Astrocyte (in vitro differentiated cells and primary cell): ENCODE measurements at regions not wholly inside any gene's neighbourhood (a gene's known extent, or its start where the extent isn't known, plus 50 kb on each side); places are given as distances from the start of the nearest gene placed in this dataset.
A peak's percentile ranks its signal among the peaks of the same experiment; 100 is the strongest.
"Not testable (repeated sequence)": the region's sequence is repeated elsewhere in the genome, so short reads cannot be mapped to it uniquely, and the experiment has no call there.

ENCODE experiments used
- DNase-seq: peaks from one replicate; pipeline ENCODE4 v3.0.0-alpha.2; 2010; ENCODE audit warnings: low read depth
- FAIRE-seq: peaks from 2 replicates; lab custom pipeline; 2011; peaks lifted over from hg19 to GRCh38; lab: Jason Lieb, UNC
- H2AFZ ChIP-seq: 2 replicates; pipeline ENCODE4 v1.6.0; 2012; ENCODE audit warnings: low read depth, low read length, inconsistent platforms
- H3K27ac ChIP-seq: 2 replicates; pipeline ENCODE4 v1.5.1; 2011; ENCODE audit warnings: low read depth, low read length, inconsistent platforms
- H3K27me3 ChIP-seq: 2 replicates; pipeline ENCODE4 v1.6.0; 2011; ENCODE audit warnings: low read length, inconsistent platforms; ENCODE audit not compliant: insufficient read depth
- H3K36me3 ChIP-seq: 2 replicates; pipeline ENCODE4 v1.5.1; 2011; ENCODE audit warnings: low read length, inconsistent platforms; ENCODE audit not compliant: insufficient read depth
- H3K4me1 ChIP-seq: 2 replicates; pipeline ENCODE4 v1.5.1; 2011; ENCODE audit warnings: low read length, inconsistent platforms; ENCODE audit not compliant: insufficient read depth
- H3K4me2 ChIP-seq: 2 replicates; pipeline ENCODE4 v1.6.0; 2012; ENCODE audit warnings: low read length, inconsistent platforms
- H3K4me3 ChIP-seq: 2 replicates; pipeline ENCODE4 v1.5.1; 2011; ENCODE audit warnings: low read depth, mild to moderate bottlenecking, low read length, inconsistent platforms; ENCODE audit not compliant: insufficient read depth
- H3K79me2 ChIP-seq: 2 replicates; pipeline ENCODE4 v1.6.0; 2012; ENCODE audit warnings: mild to moderate bottlenecking, low read length, inconsistent platforms; ENCODE audit not compliant: insufficient read depth
- H3K9ac ChIP-seq: 2 replicates; pipeline ENCODE4 v1.6.0; 2012; ENCODE audit warnings: mild to moderate bottlenecking, low read length, inconsistent platforms
- H3K9me3 ChIP-seq: 2 replicates; pipeline ENCODE4 v1.5.1; 2012; ENCODE audit warnings: low read depth, mild to moderate bottlenecking, low read length, inconsistent platforms; ENCODE audit not compliant: insufficient read depth
- H4K20me1 ChIP-seq: 2 replicates; pipeline ENCODE4 v1.6.0; 2012; ENCODE audit warnings: low read length, inconsistent platforms; ENCODE audit not compliant: insufficient read depth
- H3K27ac Mint-ChIP-seq: one replicate; pipeline ENCODE4 v1.8.0; 2021; ENCODE audit warnings: mild to moderate bottlenecking, mixed read lengths; ENCODE audit not compliant: unreplicated experiment
- H3K27me3 Mint-ChIP-seq: one replicate; pipeline ENCODE4 v1.8.0; 2021; ENCODE audit warnings: low read depth, mixed read lengths; ENCODE audit not compliant: unreplicated experiment
- H3K36me3 Mint-ChIP-seq: one replicate; pipeline ENCODE4 v1.8.0; 2021; ENCODE audit warnings: low read depth, mixed read lengths; ENCODE audit not compliant: unreplicated experiment
- H3K4me1 Mint-ChIP-seq: one replicate; pipeline ENCODE4 v1.8.0; 2021; ENCODE audit warnings: low read depth, mixed read lengths; ENCODE audit not compliant: unreplicated experiment
- H3K4me3 Mint-ChIP-seq: one replicate; pipeline ENCODE4 v1.8.0; 2021; ENCODE audit warnings: mild to moderate bottlenecking, moderate library complexity, mixed read lengths; ENCODE audit not compliant: unreplicated experiment
- H3K9me3 Mint-ChIP-seq: one replicate; pipeline ENCODE4 v1.8.0; 2021; ENCODE audit warnings: mild to moderate bottlenecking, mixed read lengths; ENCODE audit not compliant: unreplicated experiment

DNA sequence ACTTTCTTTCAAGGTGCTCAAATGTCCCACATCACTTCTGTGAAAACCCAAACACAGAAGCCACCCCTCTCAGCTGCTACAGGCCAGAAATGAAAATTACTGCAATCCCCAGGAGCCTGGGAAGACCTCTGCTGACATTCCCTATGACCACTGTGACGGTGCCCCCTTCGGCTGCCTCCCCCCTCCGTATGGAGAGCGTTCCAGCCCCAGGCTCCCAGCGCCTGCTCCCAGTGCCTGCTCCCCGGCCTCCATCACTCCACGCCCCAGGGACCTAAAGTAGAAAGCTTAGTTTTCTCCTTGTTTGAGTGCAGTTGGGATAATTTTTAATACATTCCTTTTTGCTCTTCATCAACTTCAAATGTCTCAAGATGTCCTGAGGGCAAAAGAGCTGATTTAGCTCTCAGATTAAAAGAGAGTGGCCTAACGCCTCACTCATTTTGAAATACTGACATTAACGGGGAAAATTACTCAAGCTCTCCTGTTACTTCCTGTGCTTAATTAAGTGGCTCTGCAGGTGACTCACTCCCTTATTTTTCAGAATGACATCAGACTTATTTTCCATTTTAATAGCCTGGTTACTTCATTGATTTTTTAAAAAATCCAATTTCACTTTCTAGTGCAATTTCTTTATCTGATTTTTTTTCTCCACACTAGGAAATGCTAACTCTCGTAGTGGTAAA lies 112.8 kb upstream of the PLGLB2 start:
- not testable (repeated sequence) for H3K27me3 ChIP-seq, H3K27ac Mint-ChIP-seq, H3K27me3 Mint-ChIP-seq, H3K9me3 Mint-ChIP-seq, H3K9me3 ChIP-seq, FAIRE-seq, H3K4me3 ChIP-seq, H3K4me2 ChIP-seq, H3K9ac ChIP-seq, H4K20me1 ChIP-seq, H2AFZ ChIP-seq, H3K79me2 ChIP-seq, H3K4me1 ChIP-seq, H3K36me3 Mint-ChIP-seq, H3K36me3 ChIP-seq, H3K4me1 Mint-ChIP-seq, DNase-seq, H3K4me3 Mint-ChIP-seq
- peak overlapping the region; percentile 18 for H3K27ac ChIP-seq

DNA sequence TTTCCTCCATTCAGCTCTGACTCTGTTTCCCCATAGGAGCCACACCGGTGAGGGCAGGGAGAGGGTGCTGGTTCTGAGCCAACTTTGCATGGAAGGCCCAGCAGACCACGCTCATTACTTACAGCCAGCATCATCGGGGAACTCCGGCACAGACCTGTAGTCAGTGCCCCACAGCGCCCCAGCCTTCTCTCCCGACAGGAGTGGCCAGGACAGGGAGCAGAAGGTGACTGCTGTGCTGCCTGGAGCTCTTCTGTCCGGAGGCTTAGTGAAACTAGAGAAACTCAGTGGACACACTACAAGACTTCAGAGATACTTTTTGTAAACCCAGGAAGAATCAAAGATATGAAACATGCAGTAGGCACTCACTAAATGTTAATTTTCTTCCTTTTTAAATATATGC lies 111.6 kb upstream of the PLGLB2 start:
- not testable (repeated sequence) for H3K79me2 ChIP-seq, H3K27ac Mint-ChIP-seq, H3K27ac ChIP-seq, H3K4me3 ChIP-seq, H3K9me3 Mint-ChIP-seq, H3K9me3 ChIP-seq, H3K4me1 ChIP-seq, H3K4me3 Mint-ChIP-seq, H3K27me3 ChIP-seq, H3K4me1 Mint-ChIP-seq, H4K20me1 ChIP-seq, H3K4me2 ChIP-seq, H3K36me3 ChIP-seq, H3K9ac ChIP-seq, H3K36me3 Mint-ChIP-seq, H2AFZ ChIP-seq, DNase-seq, FAIRE-seq, H3K27me3 Mint-ChIP-seq

DNA sequence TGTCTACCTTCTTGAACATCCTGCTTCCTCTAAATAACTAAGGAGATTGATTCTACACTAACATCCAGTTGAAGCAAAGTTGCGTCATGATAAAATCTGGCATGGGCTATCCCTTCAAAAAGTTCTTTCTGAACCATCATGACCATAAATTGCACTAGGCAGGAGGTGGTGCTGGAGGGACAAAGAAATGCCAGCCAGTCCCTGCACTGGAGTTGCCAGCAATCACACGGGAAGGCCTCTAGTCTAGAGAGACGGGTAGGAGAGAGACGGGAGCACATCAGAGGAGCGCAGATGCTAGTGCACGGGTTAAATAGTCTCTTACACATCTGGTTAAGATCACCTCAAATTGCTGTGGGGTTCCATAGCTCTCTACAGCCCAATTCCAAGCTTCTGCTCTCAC lies 111.2 kb upstream of the PLGLB2 start:
- not testable (repeated sequence) for H3K4me1 Mint-ChIP-seq, H3K4me3 Mint-ChIP-seq, H3K9me3 Mint-ChIP-seq, H3K27ac Mint-ChIP-seq, H3K36me3 Mint-ChIP-seq, FAIRE-seq, H3K27me3 ChIP-seq, DNase-seq, H3K36me3 ChIP-seq, H3K9me3 ChIP-seq, H3K9ac ChIP-seq, H4K20me1 ChIP-seq, H3K27me3 Mint-ChIP-seq, H3K4me3 ChIP-seq, H3K79me2 ChIP-seq, H2AFZ ChIP-seq, H3K4me2 ChIP-seq, H3K27ac ChIP-seq, H3K4me1 ChIP-seq

DNA sequence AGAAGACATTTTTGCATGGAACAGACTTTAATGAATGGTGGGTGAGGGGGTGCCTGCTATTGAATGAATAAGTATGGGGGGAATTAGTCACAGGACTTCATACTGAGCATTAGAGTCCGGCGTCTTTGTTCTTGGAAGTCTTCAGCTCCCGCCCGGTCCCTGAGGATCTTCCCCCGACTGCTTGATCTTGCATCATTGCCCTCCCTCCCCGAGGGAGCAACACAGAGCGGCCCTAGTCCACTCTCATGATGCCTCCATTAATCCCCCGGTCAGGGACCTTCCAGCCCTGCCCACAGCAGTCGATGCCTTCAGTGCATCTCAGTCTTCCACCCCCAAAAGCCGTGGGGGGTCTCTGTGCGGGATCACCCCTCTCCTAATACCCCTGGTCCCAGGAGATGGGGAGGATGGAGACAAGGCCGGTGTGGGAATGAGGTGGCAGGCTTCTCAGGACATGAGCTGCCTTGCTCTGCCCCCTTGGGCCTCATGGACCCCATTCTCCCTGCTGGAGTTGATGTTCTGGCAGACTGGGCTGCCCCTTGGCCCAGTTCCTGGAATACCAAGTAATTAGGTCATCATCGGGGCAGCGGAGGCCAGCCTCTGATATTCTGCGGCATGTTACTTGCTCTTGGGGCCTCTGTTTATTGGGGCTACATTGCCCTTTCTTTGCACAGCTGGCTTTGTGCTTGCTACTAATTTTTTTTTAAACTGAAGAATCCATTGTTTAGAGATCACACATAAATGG lies 110.5 kb upstream of the PLGLB2 start:
- H3K9ac ChIP-seq, H3K27me3 Mint-ChIP-seq, FAIRE-seq, H3K27ac Mint-ChIP-seq, H3K9me3 Mint-ChIP-seq, H3K36me3 ChIP-seq, H3K4me3 Mint-ChIP-seq, H3K4me1 Mint-ChIP-seq, H3K27ac ChIP-seq, H3K79me2 ChIP-seq, H3K9me3 ChIP-seq, H3K4me2 ChIP-seq, H3K4me3 ChIP-seq, H4K20me1 ChIP-seq, H2AFZ ChIP-seq, H3K27me3 ChIP-seq, H3K36me3 Mint-ChIP-seq, H3K4me1 ChIP-seq: not testable (repeated sequence)
- DNase-seq: peak; percentile 35

DNA sequence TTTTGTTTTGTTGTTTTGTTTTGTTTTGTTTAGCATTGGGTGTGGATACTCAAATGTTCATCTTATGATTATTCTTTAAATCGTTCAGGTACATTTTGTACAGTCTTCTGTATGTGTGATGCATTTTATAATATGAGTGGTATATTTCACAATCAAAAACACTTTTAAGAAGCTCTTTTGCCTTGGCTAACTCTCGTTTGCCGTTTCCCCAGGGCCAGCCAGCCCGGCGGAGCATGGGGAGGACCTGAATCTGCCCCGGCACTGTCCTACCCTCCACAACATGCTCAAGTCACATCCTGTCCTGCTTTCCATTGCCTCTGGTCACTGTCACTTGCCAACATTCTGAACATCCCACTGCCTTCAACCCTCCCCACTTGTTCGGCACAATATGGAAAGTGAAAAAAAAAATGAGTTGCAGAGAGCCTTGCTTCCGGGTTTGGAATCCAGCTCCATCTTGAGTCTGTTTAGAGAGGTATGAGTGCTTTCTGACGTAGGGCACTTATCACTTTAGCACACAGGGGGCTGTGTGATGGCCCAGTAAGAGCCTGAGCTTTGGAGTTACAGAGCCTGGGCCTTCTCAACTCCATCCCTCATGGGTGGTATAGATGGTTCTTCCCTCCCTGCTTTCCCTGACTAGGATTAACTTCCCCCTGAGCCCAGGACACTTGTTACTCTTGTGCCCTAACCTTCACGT lies 109.6 kb upstream of the PLGLB2 start:
- not testable (repeated sequence) for FAIRE-seq, H4K20me1 ChIP-seq, DNase-seq, H3K9me3 Mint-ChIP-seq, H3K9me3 ChIP-seq, H3K27ac ChIP-seq, H3K4me3 ChIP-seq, H3K36me3 ChIP-seq, H3K9ac ChIP-seq, H3K4me1 ChIP-seq, H3K4me2 ChIP-seq, H3K4me1 Mint-ChIP-seq, H2AFZ ChIP-seq, H3K27ac Mint-ChIP-seq, H3K27me3 ChIP-seq, H3K4me3 Mint-ChIP-seq, H3K36me3 Mint-ChIP-seq, H3K79me2 ChIP-seq, H3K27me3 Mint-ChIP-seq

DNA sequence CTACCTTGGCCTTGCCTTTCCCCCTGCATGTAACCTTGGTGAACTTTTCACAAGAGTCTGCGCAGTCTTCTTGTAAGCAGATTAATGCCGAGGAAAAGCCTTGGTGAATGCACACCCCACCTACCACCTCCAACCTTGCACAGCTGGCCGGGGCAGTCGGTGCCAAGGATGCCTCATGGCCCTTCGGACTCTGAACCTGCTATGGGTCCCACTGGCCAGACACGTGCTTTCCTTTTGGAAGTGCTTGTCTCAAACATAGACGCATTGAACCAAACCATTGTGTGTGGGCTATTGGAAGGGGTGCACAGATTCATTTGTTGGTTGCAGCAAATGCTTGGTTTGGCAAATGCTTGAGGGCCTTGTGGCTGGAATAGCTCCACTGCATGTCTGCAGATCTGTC lies 109.0 kb upstream of the PLGLB2 start:
- H3K79me2 ChIP-seq, H3K36me3 ChIP-seq, H3K9me3 ChIP-seq, FAIRE-seq, H3K27me3 Mint-ChIP-seq, H3K9ac ChIP-seq, DNase-seq, H3K4me1 Mint-ChIP-seq, H4K20me1 ChIP-seq, H3K27ac Mint-ChIP-seq, H3K4me1 ChIP-seq, H3K27ac ChIP-seq, H3K27me3 ChIP-seq, H3K4me2 ChIP-seq, H2AFZ ChIP-seq, H3K9me3 Mint-ChIP-seq, H3K4me3 Mint-ChIP-seq, H3K4me3 ChIP-seq, H3K36me3 Mint-ChIP-seq: not testable (repeated sequence)
